HL-60/S4 treated with retinoic acid at 250 ng/mL for 4 days and 3 days (cell line): ENCODE measurements at regions not wholly inside any gene's neighbourhood (a gene's known extent, or its start where the extent isn't known, plus 50 kb on each side); places are given as distances from the start of the nearest gene placed in this dataset.

Experiments used
- in situ Hi-C: fragments of 300-500 bp; cut with MboI; formaldehyde crosslinking; loops from 2 replicates; pipeline ENCODE4 v1.7.0; 2022; ENCODE audit warnings: low sequenced_read_pairs

DNA sequence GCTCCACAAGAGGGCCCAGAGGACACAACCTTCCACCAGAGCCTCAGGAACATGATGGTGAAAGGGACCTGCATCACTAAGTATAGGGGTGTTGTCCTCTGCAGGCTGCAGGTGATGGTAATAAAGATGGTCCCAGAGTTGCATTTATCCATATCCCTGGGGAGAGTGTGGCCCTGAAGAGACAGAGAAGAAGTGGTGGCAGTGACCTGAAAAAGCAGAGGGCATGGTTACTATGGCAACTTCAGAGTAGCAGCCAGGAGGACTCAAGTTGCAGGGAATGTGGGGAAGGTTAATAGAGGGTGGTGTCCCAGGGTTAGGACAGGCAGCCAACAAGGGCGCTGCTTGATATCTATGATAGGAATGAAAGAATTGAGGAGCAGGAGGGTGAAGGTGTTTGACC lies 57.1 kb downstream of the HLA-A start:
- in situ Hi-C loops, result no loop called here

DNA sequence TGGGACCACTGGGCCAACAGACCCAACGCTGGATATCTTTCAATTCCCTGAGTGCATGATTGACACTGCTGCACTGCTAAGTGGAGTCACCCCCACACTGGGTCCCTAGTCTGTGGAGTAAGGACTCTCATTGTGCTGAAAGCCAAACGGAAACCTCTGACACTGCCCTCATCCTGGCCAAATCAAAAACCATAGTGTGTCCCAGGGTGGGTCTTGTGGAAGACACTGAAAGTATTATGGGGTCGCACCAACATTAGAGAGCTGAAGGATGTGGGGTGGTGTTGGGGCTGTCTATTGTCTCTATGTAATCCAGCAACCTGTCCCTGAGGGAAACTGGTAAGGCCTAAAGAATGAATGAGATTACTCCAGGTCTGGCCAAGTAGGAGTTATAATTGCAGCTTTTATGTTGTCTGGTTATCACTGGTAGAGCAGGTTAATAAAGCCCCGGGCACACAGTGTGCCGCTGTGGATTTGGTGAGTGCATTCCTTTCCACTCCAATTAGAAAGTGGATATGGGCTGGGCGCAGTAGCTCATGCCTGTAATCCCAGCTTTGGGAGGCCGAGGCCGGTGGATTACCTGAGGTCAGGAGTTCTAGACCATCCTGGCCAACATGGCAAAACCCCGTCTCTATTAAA lies 57.9 kb downstream of the HLA-A start:
- in situ Hi-C loops, result loop anchor here (10.0 to 25.0 kb wide), 2 partner anchors 155 to 263 kb away; no protein-coding TSS in a partner anchor

GRCh38 chr6:30002871-30003270 lies 58.2 kb upstream of the POLR1H start:
- in situ Hi-C loops, result loop anchor here (10.0 to 25.0 kb wide), 2 partner anchors 158 to 266 kb away; no protein-coding TSS in a partner anchor

DNA sequence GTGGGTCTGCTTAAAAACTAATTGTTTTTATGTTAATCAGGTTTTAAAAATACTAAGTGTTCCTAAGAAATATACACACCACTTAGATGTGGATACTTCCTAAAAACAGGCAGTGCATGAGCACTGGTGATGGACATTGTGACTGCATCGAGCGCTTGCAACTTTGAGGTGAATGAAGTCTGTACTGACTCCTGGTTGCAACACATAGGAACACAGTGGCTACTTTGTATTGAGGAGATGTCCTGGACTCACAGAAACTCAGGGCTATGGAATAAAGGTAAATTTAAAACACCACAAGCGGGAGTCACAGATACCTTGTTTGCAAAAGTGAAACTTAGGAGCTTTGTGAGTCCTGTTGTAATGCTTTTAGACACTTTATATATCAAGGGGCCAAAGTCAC lies 55.6 kb upstream of the POLR1H start:
- in situ Hi-C loops, result loop anchor here (10.0 to 25.0 kb wide), 2 partner anchors 161 to 268 kb away; no protein-coding TSS in a partner anchor

- in situ Hi-C loops, result loop anchor here (10.0 to 25.0 kb wide), 2 partner anchors 162 to 269 kb away; no protein-coding TSS in a partner anchor
These were observed 54.6 kb upstream of the POLR1H start for GRCh38 chr6:30006170-30007131.

DNA sequence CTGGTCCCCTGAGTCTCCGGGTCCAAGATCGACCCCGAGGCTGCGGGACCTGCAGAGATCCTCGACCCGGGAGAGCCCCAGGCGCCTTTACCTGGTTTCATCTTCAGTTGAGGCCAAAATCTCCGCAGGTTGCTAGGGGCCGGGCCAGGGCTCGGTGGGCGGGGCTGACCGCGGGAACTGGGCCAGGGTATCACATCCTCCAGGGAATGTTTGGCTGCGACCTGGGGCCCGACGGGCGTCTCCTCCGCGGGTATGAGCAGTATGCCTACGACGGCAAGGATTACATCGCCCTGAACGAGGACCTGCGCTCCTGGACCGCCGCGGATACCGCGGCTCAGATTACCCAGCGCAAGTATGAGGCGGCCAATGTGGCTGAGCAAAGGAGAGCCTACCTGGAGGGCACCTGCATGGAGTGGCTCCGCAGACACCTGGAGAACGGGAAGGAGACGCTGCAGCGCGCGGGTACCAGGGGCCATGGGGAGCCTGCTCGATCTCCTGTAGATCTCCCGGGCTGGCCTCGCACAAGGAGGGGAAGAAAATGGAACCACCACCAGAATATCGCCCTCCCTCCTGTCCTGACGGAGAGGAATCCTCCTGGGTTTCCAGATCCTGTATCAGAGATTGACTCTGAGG lies 53.8 kb upstream of the POLR1H start:
- in situ Hi-C loops, result loop anchor here (10.0 to 25.0 kb wide), 2 partner anchors 162 to 270 kb away; no protein-coding TSS in a partner anchor

DNA sequence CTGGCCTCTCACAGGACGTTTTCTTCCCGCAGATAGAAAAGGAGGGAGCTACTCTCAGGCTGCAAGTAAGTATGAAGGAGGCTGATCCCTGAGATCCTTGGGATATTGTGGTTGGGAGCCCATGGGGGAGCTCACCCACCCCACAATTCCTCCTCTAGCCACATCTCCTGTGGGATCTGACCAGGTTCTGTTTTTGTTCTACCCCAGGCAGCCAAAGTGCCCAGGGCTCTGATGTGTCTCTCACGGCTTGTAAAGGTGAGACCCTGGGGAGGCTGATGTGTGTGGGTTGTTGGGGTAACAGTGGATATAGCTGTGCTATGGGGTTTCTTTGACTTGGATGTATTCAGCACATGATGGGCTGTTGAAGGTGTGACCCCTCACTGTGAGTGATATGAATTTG lies 52.0 kb upstream of the POLR1H start:
- in situ Hi-C loops, result loop anchor here (10.0 to 25.0 kb wide), 2 partner anchors 164 to 272 kb away; no protein-coding TSS in a partner anchor
